HG03159 (cell line): ENCODE measurements at regions not wholly inside any gene's neighbourhood (a gene's known extent, or its start where the extent isn't known, plus 50 kb on each side); places are given as distances from the start of the nearest gene placed in this dataset.
"Not testable (repeated sequence)": the region's sequence is repeated elsewhere in the genome, so short reads cannot be mapped to it uniquely, and the experiment has no call there.

Source experiments
- ATAC-seq: cut with Tn5 transposase; IDR thresholded peaks from one replicate; pipeline ENCODE4 v1.9.1; 2021; ENCODE audit warnings: mild to moderate bottlenecking, moderate library complexity; ENCODE audit not compliant: unreplicated experiment

- ATAC-seq, result no peak
Observed at GRCh38 chr2:142668420-142668819, 209.0 kb upstream of the KYNU start.

GRCh38 chr2:142665241-142665640 is 212.2 kb upstream of the KYNU start:
- ATAC-seq, result no peak

GRCh38 chr2:142650601-142651000 is 226.9 kb upstream of the KYNU start:
- ATAC-seq, result no peak

- ATAC-seq, result no peak
Observed at GRCh38 chr2:142649581-142649980, 227.9 kb upstream of the KYNU start.

- no peak for ATAC-seq
Observed at GRCh38 chr2:142642650-142643049, 234.8 kb upstream of the KYNU start.

- ATAC-seq, result no peak
Observed at GRCh38 chr2:142629193-142629592, 248.3 kb upstream of the KYNU start.

- ATAC-seq, result no peak
Observed at GRCh38 chr2:142621287-142621686, 256.2 kb upstream of the KYNU start.

GRCh38 chr2:142617461-142617860 is 260.0 kb upstream of the KYNU start:
- ATAC-seq, result no peak

- no peak for ATAC-seq
Observed at GRCh38 chr2:142615876-142616275, 261.6 kb upstream of the KYNU start.

GRCh38 chr2:142613193-142613592 is 264.3 kb upstream of the KYNU start:
- not testable (repeated sequence) for ATAC-seq

- ATAC-seq, result no peak
Observed at GRCh38 chr2:142605421-142605820, 272.0 kb upstream of the KYNU start.

- no peak for ATAC-seq
Observed at GRCh38 chr2:142603759-142604158, 273.7 kb upstream of the KYNU start.

GRCh38 chr2:142602418-142602989 is 275.0 kb upstream of the KYNU start:
- no peak for ATAC-seq

GRCh38 chr2:142601794-142602193 is 275.7 kb upstream of the KYNU start:
- no peak for ATAC-seq

- ATAC-seq, result no peak
Observed at GRCh38 chr2:142599504-142599903, 278.0 kb upstream of the KYNU start.

- no peak for ATAC-seq
Observed at GRCh38 chr2:142598846-142599245, 278.6 kb upstream of the KYNU start.

GRCh38 chr2:142596334-142597088 is 281.0 kb upstream of the KYNU start:
- no peak for ATAC-seq

GRCh38 chr2:142594935-142595334 is 282.5 kb upstream of the KYNU start:
- no peak for ATAC-seq

- ATAC-seq, result no peak
Observed at GRCh38 chr2:142592171-142592570, 285.3 kb upstream of the KYNU start.

GRCh38 chr2:142591420-142591819 is 286.0 kb upstream of the KYNU start:
- ATAC-seq, result no peak

- ATAC-seq, result no peak
Observed at GRCh38 chr2:142588269-142588668, 289.2 kb upstream of the KYNU start.

- ATAC-seq, result no peak
Observed at GRCh38 chr2:142586693-142587580, 290.5 kb upstream of the KYNU start.
